Neuronal stem cell (in vitro differentiated cells): ENCODE measurements at regions not wholly inside any gene's neighbourhood (a gene's known extent, or its start where the extent isn't known, plus 50 kb on each side); places are given as distances from the start of the nearest gene placed in this dataset.
A peak's percentile ranks its signal among the peaks of the same experiment; 100 is the strongest.

Experiments
- DNase-seq: peaks from one replicate; pipeline ENCODE4 v3.0.0-alpha.2; 2013; ENCODE audit warnings: low spot score
- H2AFZ ChIP-seq: one replicate; pipeline ENCODE4 v1.6.1; 2013; ENCODE audit warnings: mild to moderate bottlenecking, low read length, inconsistent platforms
- H2AK5ac ChIP-seq: 2 replicates; pipeline ENCODE4 v1.6.1; 2013; ENCODE audit warnings: low read depth, mild to moderate bottlenecking, inconsistent platforms, low read length, moderate library complexity, mixed read lengths
- H2BK120ac ChIP-seq: 2 replicates; pipeline ENCODE4 v1.6.1; 2013; ENCODE audit warnings: low read depth, mild to moderate bottlenecking, inconsistent platforms, low read length, moderate library complexity, mixed read lengths
- H2BK12ac ChIP-seq: one replicate; pipeline ENCODE4 v1.6.1; 2013; ENCODE audit warnings: low read length, inconsistent platforms
- H2BK15ac ChIP-seq: 2 replicates; pipeline ENCODE4 v1.6.1; 2013; ENCODE audit warnings: mild to moderate bottlenecking, low read length, inconsistent platforms, mixed read lengths
- H2BK5ac ChIP-seq: one replicate; pipeline ENCODE4 v1.6.1; 2013; ENCODE audit warnings: inconsistent platforms, mild to moderate bottlenecking, low read length, moderate library complexity
- H3K14ac ChIP-seq: one replicate; pipeline ENCODE4 v1.6.1; 2013; ENCODE audit warnings: low read length, inconsistent platforms
- H3K18ac ChIP-seq: 2 replicates; pipeline ENCODE4 v1.6.1; 2013; ENCODE audit warnings: low read length, inconsistent platforms
- H3K23ac ChIP-seq: 2 replicates; pipeline ENCODE4 v1.6.1; 2013; ENCODE audit warnings: low read depth, mild to moderate bottlenecking, mixed read lengths, low read length, inconsistent platforms; ENCODE audit not compliant: poor library complexity
- H3K27ac ChIP-seq: replicated peaks from 3 replicates; pipeline ENCODE4 v1.5.1; 2013; ENCODE audit warnings: low read length, inconsistent platforms
- H3K27me3 ChIP-seq, 3 experiments: 2 replicates each; pipeline ENCODE4 v1.6.1; 2013; ENCODE audit warnings: low read length in 3 of 3, mild to moderate bottlenecking in 2 of 3, inconsistent platforms in 1 of 3, low read depth in 1 of 3, mixed read lengths in 1 of 3, moderate library complexity in 1 of 3; ENCODE audit not compliant: control insufficient read depth in 3 of 3, insufficient read depth in 3 of 3
- H3K36me3 ChIP-seq, 2 donors: replicated peaks in 1 of 2; 2 replicates each; pipeline ENCODE4 v1.6.1; 2013; ENCODE audit warnings: low read length in 2 of 2; ENCODE audit not compliant: control insufficient read depth in 2 of 2, insufficient read depth in 2 of 2
- H3K4ac ChIP-seq: 2 replicates; pipeline ENCODE4 v1.6.1; 2013; ENCODE audit warnings: inconsistent platforms, mild to moderate bottlenecking, low read length, moderate library complexity
- H3K4me1 ChIP-seq, 2 donors: 1 replicate in 1 of 2; 2 replicates in 1 of 2; pipeline ENCODE4 v1.6.1; 2013; ENCODE audit warnings: low read length in 2 of 2, low read depth in 1 of 2; ENCODE audit not compliant: control insufficient read depth in 2 of 2, insufficient read depth in 1 of 2
- H3K4me2 ChIP-seq: one replicate; pipeline ENCODE4 v1.6.1; 2013; ENCODE audit warnings: mild to moderate bottlenecking, low read length, inconsistent platforms; ENCODE audit not compliant: insufficient read depth, poor library complexity, severe bottlenecking
- H3K4me3 ChIP-seq, 2 donors: 2 replicates each; pipeline ENCODE4 v1.5.1; 2013; ENCODE audit warnings: low read length in 2 of 2, mild to moderate bottlenecking in 2 of 2, inconsistent platforms in 1 of 2, moderate library complexity in 1 of 2
- H3K79me1 ChIP-seq: one replicate; pipeline ENCODE4 v1.6.1; 2013; ENCODE audit warnings: low read depth, mild to moderate bottlenecking, inconsistent platforms, low read length, moderate library complexity
- H3K9ac ChIP-seq: one replicate; pipeline ENCODE4 v1.6.1; 2013; ENCODE audit warnings: mild to moderate bottlenecking, low read depth, low read length, inconsistent platforms; ENCODE audit not compliant: poor library complexity
- H3K9me3 ChIP-seq, 2 donors: replicated peaks in 1 of 2; 2 replicates each; pipeline versions ENCODE3 to v1.6.1; 2013; ENCODE audit warnings: low read length in 2 of 2, mild to moderate bottlenecking in 2 of 2, inconsistent platforms in 1 of 2, low read depth in 1 of 2, mixed read lengths in 1 of 2, moderate library complexity in 1 of 2; ENCODE audit not compliant: control insufficient read depth in 2 of 2, insufficient read depth in 1 of 2
- H4K8ac ChIP-seq: one replicate; pipeline ENCODE4 v1.6.1; 2013; ENCODE audit warnings: low read depth, mild to moderate bottlenecking, inconsistent platforms, low read length, moderate library complexity
- H4K91ac ChIP-seq: one replicate; pipeline ENCODE4 v1.6.1; 2013; ENCODE audit warnings: low read length, low read depth, mild to moderate bottlenecking, inconsistent platforms; ENCODE audit not compliant: poor library complexity
- WGBS, 2 donors: extraction: QIAGEN DNeasy Blood & Tissue Kit; methylation state at CpG; one replicate each; pipeline ENCODE4 v1.1.7; 2013; ENCODE audit warnings: missing lambda C conversion rate in 2 of 2, mixed read lengths in 1 of 2; ENCODE audit not compliant: insufficient read length in 2 of 2, insufficient replicate concordance in 1 of 2; ENCODE audit errors: extremely low coverage in 2 of 2; 5-methylcytosine and 5-hydroxymethylcytosine counted together

DNA sequence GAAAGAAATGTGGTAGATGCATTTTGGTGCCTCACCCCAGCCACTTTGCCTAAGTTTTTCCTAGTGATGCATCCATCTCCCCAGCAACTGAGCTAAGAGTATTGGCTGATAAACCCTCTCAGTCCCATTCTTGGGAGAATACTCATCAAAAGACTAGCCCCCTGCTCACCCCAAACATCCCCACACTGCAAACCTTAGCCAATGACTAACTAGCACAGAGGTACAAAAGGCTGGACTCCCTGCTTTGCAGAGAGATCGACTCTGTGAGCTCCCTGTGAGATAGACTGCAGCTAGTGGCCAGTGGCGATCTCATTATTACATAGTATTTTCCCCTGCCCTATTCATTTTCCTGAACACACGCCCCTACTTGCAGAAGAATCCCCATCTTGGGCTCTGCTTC lies 155.3 kb downstream of the HHIPL2 start:
- Histone ChIP-seq H2BK120ac (no peak overlapping the region), H2BK15ac (no peak overlapping the region), H3K27me3 (no peaks in the 10 kb centered on the region), H3K4me1 (peaks cover 0 to 2% of the 10 kb centered on the region in 2 donors), H3K9me3 (no peaks in the 10 kb centered on the region), H3K9ac (no peak overlapping the region), H4K8ac (no peak overlapping the region), H3K23ac (no peak overlapping the region), H2AFZ (no peak overlapping the region), H2AK5ac (no peak overlapping the region), H2BK5ac (no peak overlapping the region), H4K91ac (no peak overlapping the region), H3K18ac (no peak overlapping the region), H3K4me2 (no peak overlapping the region), H3K36me3 (no peaks in the 10 kb centered on the region), H3K14ac (no peak overlapping the region), H3K4me3 (no peak overlapping the region), H3K4ac (no peak overlapping the region), H2BK12ac (no peak overlapping the region), H3K27ac (no peak overlapping the region), H3K79me1 (no peaks in the 10 kb centered on the region)
- WGBS, 2 donors: no CpG with 5 or more reads among the region's 3 CpGs
- no peak for DNase-seq

DNA sequence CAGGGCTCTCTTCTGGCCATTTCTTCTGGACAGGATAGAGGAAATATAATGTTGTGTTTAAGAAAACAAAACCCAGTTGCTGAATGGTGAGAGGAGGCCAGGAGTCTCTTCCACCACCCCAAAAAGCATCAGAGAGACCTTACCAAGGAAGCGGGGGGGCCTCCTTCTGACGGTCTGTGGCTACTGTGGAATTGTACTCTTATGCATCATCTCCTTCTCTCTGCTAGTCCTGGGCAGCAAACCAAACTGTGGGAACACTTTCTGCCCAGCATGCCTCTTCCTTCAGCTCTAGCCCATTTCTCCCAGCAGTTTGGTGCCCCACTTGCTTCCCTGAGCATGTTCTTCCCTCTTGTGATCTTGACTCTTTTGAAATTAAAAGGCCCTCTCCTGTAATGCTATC lies 157.7 kb downstream of the HHIPL2 start:
- Histone ChIP-seq H3K4me2 (no peak overlapping the region), H3K9ac (no peak overlapping the region), H3K36me3 (no peaks in the 10 kb centered on the region), H2AFZ (no peak overlapping the region), H3K27ac (no peak overlapping the region), H2BK5ac (no peak overlapping the region), H3K23ac (no peak overlapping the region), H3K79me1 (no peaks in the 10 kb centered on the region), H3K4me3 (no peak overlapping the region), H2BK12ac (no peak overlapping the region), H3K18ac (no peak overlapping the region), H2BK120ac (no peak overlapping the region), H3K27me3 (no peaks in the 10 kb centered on the region), H3K9me3 (no peaks in the 10 kb centered on the region), H4K8ac (no peak overlapping the region), H3K4me1 (peaks cover 0 to 2% of the 10 kb centered on the region in 2 donors), H4K91ac (no peak overlapping the region), H2AK5ac (no peak overlapping the region), H3K14ac (no peak overlapping the region), H2BK15ac (no peak overlapping the region), H3K4ac (no peak overlapping the region)
- no peak for DNase-seq
- no CpG with 5 or more reads among the region's 2 CpGs for WGBS, 2 donors

DNA sequence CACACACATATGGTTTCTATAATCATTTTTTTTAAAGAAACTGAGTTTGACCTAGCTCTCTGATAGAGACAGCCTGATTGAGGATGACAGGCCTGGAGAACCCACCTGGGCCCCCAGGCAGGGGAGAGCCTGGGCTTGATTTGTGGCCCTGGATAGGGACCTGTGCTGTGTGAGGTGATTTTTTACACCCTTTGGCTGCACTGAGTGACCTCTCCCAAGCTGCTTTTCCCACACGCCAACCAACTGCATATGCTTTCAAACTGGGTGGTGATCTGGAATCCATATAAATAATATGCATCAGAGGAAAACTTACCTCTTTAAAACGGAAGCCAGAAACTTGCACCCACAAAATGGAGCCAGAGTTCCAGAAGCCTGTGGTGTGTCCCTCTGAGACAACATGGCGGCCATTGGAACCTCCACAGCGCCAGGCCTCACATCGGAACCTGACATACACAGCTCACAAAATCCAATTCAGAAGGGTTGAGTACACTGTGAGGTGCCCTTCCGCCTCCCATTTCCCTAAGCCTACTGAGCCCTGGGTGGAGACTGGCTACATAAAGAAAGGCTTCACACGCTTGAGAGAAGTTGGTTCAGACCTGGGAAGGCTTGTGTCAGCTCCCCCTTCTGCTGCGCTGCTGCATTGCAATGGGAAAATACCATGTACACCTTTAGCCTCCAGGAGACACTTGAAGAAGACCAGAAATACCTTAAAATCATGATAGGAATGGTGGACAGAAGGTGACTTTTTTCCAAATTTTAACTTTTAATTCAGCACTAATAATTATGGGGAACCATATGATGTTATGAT lies 160.7 kb downstream of the HHIPL2 start:
- H3K4me3 ChIP-seq: no peak overlapping the region
- no peaks in the 10 kb centered on the region for H3K36me3 ChIP-seq
- H4K91ac ChIP-seq: no peak overlapping the region
- no peak overlapping the region for H2BK5ac ChIP-seq
- no peak overlapping the region for H2BK15ac ChIP-seq
- no peak overlapping the region for H2BK12ac ChIP-seq
- H3K4ac ChIP-seq: no peak overlapping the region
- no peak overlapping the region for H3K23ac ChIP-seq
- no peak overlapping the region for H3K27ac ChIP-seq
- H3K79me1 ChIP-seq: no peaks in the 10 kb centered on the region
- DNase-seq: peak; percentile 14
- no peak overlapping the region for H2BK120ac ChIP-seq
- no peak overlapping the region for H3K4me2 ChIP-seq
- H3K4me1 ChIP-seq: no peaks in the 10 kb centered on the region
- no peak overlapping the region for H3K14ac ChIP-seq
- peak overlapping the region; percentile 63 for H2AFZ ChIP-seq
- H3K9me3 ChIP-seq: no peaks in the 10 kb centered on the region
- no peak overlapping the region for H4K8ac ChIP-seq
- WGBS, 2 donors: no CpG with 5 or more reads among the region's 8 CpGs
- no peak overlapping the region for H3K9ac ChIP-seq
- peak overlapping the region; percentile 13 for H3K18ac ChIP-seq
- H2AK5ac ChIP-seq: no peak overlapping the region
- no peaks in the 10 kb centered on the region for H3K27me3 ChIP-seq

DNA sequence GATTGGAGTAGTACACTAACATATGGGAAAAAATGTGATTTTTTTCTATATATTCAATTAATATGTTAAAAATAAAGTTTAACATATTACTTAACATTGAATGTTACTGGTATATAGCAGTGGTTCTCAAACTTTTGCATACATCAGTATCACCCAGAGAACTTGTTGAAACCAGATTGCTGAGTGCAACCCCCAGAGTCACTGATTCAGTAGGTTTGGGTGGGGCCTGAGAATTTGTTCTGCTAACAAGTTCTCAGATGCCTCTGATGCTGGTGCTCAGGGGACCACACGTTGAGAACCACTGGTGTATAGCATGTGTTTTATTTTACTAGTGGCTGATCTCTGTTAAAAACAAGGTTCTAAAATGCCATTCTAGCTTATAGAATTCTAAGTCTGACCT lies 161.9 kb downstream of the HHIPL2 start:
- no peak overlapping the region for H3K27ac ChIP-seq
- WGBS, 2 donors: no CpG with 5 or more reads among the region's 1 CpG
- no peaks in the 10 kb centered on the region for H3K9me3 ChIP-seq
- no peak overlapping the region for H2BK12ac ChIP-seq
- no peak overlapping the region for H2AFZ ChIP-seq
- no peak overlapping the region for H4K91ac ChIP-seq
- no peak for DNase-seq
- no peak overlapping the region for H3K18ac ChIP-seq
- no peak overlapping the region for H2BK15ac ChIP-seq
- H3K4me1 ChIP-seq: no peaks in the 10 kb centered on the region
- H2BK120ac ChIP-seq: no peak overlapping the region
- H3K79me1 ChIP-seq: no peaks in the 10 kb centered on the region
- H2AK5ac ChIP-seq: no peak overlapping the region
- H3K27me3 ChIP-seq: no peaks in the 10 kb centered on the region
- no peak overlapping the region for H4K8ac ChIP-seq
- no peak overlapping the region for H3K4ac ChIP-seq
- H2BK5ac ChIP-seq: no peak overlapping the region
- H3K14ac ChIP-seq: no peak overlapping the region
- no peak overlapping the region for H3K4me3 ChIP-seq
- H3K9ac ChIP-seq: no peak overlapping the region
- H3K23ac ChIP-seq: no peak overlapping the region
- no peaks in the 10 kb centered on the region for H3K36me3 ChIP-seq
- H3K4me2 ChIP-seq: no peak overlapping the region
